Parathyroid adenoma (tissue), 2 donors: ENCODE measurements at regions not wholly inside any gene's neighbourhood (a gene's known extent, or its start where the extent isn't known, plus 50 kb on each side); places are given as distances from the start of the nearest gene placed in this dataset.

ENCODE experiments used
- H2AFZ ChIP-seq: fragments of 300-600 bp; sonication (generic); one replicate; pipeline ENCODE4 v1.7.0; 2017; ENCODE audit warnings: antibody characterized with exemption, mild to moderate bottlenecking
- H3K27ac ChIP-seq: fragments of 300-600 bp; sonication (generic); one replicate; pipeline ENCODE4 v1.7.0; 2017
- H3K27me3 ChIP-seq: fragments of 300-600 bp; sonication (generic); one replicate; pipeline ENCODE4 v1.7.0; 2017; ENCODE audit warnings: low read length; ENCODE audit not compliant: control insufficient read depth, insufficient read depth
- H3K36me3 ChIP-seq: fragments of 300-600 bp; sonication (generic); one replicate; pipeline ENCODE4 v1.7.0; 2017; ENCODE audit warnings: low read length; ENCODE audit not compliant: control insufficient read depth, insufficient read depth
- H3K4me1 ChIP-seq: fragments of 300-600 bp; sonication (generic); one replicate; pipeline ENCODE4 v1.7.0; 2017; ENCODE audit warnings: control low read depth
- H3K4me2 ChIP-seq: fragments of 300-600 bp; sonication (generic); one replicate; pipeline ENCODE4 v1.7.0; 2017; ENCODE audit warnings: low read length
- H3K4me3 ChIP-seq: fragments of 300-600 bp; sonication (generic); one replicate; pipeline ENCODE4 v1.7.0; 2017; ENCODE audit warnings: low read depth, low read length
- H3K79me2 ChIP-seq: fragments of 300-600 bp; sonication (generic); one replicate; pipeline ENCODE4 v1.7.0; 2017; ENCODE audit warnings: control low read depth
- H3K9ac ChIP-seq: fragments of 300-600 bp; sonication (generic); one replicate; pipeline ENCODE4 v1.7.0; 2017; ENCODE audit warnings: mild to moderate bottlenecking
- H3K9me3 ChIP-seq: fragments of 300-600 bp; sonication (generic); one replicate; pipeline ENCODE4 v1.7.0; 2017; ENCODE audit warnings: low read length; ENCODE audit not compliant: control insufficient read depth
- TF ChIP-seq, protein P1 (sequence below): fragments of 300-600 bp; sonication (generic); IDR thresholded peaks from one replicate; pipeline ENCODE4 v1.7.0; 2017; ENCODE audit warnings: antibody characterized with exemption, mild to moderate bottlenecking
- donor health status: primary hyperparathyroidism.

- H3K27ac ChIP-seq = no peak overlapping the region
Observed at GRCh38 chr20:58147628-58148370, 80.7 kb downstream of the ANKRD60 start.

DNA sequence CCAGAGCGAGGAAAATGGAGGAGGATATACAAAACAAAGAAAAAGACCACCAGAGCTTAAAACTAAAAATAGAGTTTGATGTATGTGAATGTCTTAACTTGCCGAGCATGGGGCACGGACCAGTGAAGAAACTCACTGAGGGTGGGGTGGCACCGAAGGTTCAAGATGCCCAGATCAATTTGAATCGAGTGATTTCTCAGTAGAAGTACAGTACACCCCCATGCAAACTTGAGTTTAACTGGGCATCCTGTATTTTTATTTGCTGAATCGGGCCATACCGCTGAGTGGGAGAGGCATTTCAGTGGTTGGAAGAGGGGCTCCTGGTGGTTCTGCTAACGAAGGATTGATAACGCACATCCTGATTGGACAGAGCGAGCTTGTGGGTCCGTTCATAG, 81.7 kb downstream of the ANKRD60 start:
- Histone ChIP-seq H2AFZ (no peak overlapping the region), H3K4me1 (peaks cover 9% of the 10 kb centered on the region), H3K36me3 (no peaks in the 10 kb centered on the region), H3K9me3 (no peaks in the 10 kb centered on the region), H3K79me2 (no peaks in the 10 kb centered on the region), H3K27me3 (no peaks in the 10 kb centered on the region), H3K4me3 (no peak overlapping the region), H3K27ac (no peak overlapping the region), H3K4me2 (no peak overlapping the region), H3K9ac (no peak overlapping the region)
- TF ChIP-seq, protein P1, sequence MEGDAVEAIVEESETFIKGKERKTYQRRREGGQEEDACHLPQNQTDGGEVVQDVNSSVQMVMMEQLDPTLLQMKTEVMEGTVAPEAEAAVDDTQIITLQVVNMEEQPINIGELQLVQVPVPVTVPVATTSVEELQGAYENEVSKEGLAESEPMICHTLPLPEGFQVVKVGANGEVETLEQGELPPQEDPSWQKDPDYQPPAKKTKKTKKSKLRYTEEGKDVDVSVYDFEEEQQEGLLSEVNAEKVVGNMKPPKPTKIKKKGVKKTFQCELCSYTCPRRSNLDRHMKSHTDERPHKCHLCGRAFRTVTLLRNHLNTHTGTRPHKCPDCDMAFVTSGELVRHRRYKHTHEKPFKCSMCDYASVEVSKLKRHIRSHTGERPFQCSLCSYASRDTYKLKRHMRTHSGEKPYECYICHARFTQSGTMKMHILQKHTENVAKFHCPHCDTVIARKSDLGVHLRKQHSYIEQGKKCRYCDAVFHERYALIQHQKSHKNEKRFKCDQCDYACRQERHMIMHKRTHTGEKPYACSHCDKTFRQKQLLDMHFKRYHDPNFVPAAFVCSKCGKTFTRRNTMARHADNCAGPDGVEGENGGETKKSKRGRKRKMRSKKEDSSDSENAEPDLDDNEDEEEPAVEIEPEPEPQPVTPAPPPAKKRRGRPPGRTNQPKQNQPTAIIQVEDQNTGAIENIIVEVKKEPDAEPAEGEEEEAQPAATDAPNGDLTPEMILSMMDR = no peak

More at GRCh38 chr20:58147628-58148370, 80.7 kb downstream of the ANKRD60 start:
- Histone ChIP-seq H3K79me2 (no peaks in the 10 kb centered on the region), H3K4me2 (no peak overlapping the region), H3K4me1 (peaks cover 5% of the 10 kb centered on the region), H3K36me3 (no peaks in the 10 kb centered on the region), H3K9ac (no peak overlapping the region), H2AFZ (no peak overlapping the region), H3K9me3 (no peaks in the 10 kb centered on the region), H3K4me3 (no peak overlapping the region), H3K27me3 (no peaks in the 10 kb centered on the region)
- TF ChIP-seq, protein P1 = no peak

DNA sequence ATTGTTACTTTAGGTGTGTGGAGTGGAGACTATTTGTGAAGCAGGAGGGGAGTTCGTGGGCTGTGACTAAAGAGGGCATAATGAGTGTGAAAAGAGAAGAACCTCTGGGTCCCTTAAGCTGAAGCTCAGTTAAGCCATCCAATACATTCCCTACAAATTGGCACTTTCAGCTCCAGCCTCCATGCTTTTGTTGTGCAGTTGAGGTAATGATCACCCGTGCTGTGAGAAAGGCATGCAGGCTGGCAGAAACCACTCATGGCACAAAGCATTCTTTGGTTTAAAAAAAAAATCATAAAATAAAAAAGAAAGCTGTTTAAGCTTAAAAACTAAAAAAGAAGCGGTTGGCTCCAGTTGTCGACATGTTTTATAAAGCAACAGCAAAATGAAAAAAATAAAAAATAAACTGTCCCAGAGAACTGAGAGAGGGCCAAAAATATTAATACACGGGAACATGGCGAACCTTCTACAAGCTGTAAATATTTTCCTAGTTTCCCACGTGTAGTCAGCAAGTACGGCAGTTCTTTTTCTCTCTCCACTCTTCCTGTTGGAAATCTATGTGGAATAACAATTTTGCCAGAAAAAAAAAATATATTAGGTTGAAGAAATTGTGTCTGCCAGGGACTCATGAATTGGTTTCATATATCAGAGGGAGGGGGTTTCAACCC, 82.2 kb downstream of the ANKRD60 start:
- no peak overlapping the region for H3K4me2 ChIP-seq
- no peak overlapping the region for H3K4me3 ChIP-seq
- no peaks in the 10 kb centered on the region for H3K27me3 ChIP-seq
- H2AFZ ChIP-seq = no peak overlapping the region
- no peaks in the 10 kb centered on the region for H3K79me2 ChIP-seq
- H3K9me3 ChIP-seq = no peaks in the 10 kb centered on the region
- H3K36me3 ChIP-seq = no peaks in the 10 kb centered on the region
- no peak overlapping the region for H3K27ac ChIP-seq
- H3K9ac ChIP-seq = no peak overlapping the region
- peaks cover 14% of the 10 kb centered on the region for H3K4me1 ChIP-seq
- TF ChIP-seq, protein P1 = no peak

DNA sequence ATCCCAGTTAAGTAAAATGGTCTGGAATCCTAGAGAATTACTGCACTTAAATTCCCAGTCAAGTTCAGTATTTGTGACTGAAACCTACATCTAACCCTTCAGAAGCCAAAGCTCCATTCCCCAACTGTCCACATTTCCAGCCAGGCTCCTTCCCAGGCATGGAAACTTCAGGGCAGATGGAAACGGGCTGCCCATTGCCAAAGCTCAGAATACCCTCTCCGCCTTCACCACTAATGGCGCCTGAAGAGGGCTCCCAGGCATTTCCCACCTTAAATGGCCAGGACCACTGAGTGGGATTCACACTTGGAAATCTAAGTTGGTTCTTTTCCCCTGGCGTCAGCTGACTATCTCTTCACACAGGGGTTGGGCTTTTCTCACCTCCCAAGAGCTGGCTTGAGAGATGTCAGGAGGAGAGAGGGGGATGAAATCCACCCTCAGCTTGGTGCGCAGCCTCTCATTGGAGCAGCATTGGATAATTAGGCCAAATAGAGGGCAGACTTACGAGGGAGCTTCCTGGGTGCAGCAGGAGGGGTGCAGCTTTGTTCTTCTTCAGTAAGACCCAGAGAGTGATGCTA, 82.9 kb downstream of the ANKRD60 start:
- H3K4me1 ChIP-seq = peaks cover 16% of the 10 kb centered on the region
- H3K79me2 ChIP-seq = no peaks in the 10 kb centered on the region
- no peak overlapping the region for H3K4me3 ChIP-seq
- no peak overlapping the region for H2AFZ ChIP-seq
- H3K27me3 ChIP-seq = no peaks in the 10 kb centered on the region
- no peaks in the 10 kb centered on the region for H3K9me3 ChIP-seq
- no peak overlapping the region for H3K27ac ChIP-seq
- TF ChIP-seq, protein P1 = no peak
- no peak overlapping the region for H3K4me2 ChIP-seq
- H3K36me3 ChIP-seq = no peaks in the 10 kb centered on the region
- no peak overlapping the region for H3K9ac ChIP-seq
